ENCODE measurements at regions not wholly inside any gene's neighbourhood (a gene's known extent, or its start where the extent isn't known, plus 50 kb on each side); places are given as distances from the start of the nearest gene placed in this dataset.

- H3K4me3 ChIP-seq: no peak overlapping the region
- WGBS, 2 donors (ENCODE audit: low coverage in 1 of 2): 41 to 59% methylated on average over 2 to 3 of the region's 3 CpGs
- no peak overlapping the region for H3K27ac ChIP-seq
- H3K9me3 ChIP-seq: no peaks in the 10 kb centered on the region
- in situ Hi-C loops (cut with MboI; ENCODE audit: low pct_ligation_motif_present in 1 of 4, low pct_unique_long_range_greater_than_20kb in 1 of 4, low sequenced_read_pairs in 3 of 4) (no loop called here), intact Hi-C loops (cut with DNase I; ENCODE audit: low total_unique reads) (no loop called here)
- H3K4me1 ChIP-seq: no peaks in the 10 kb centered on the region
- TF ChIP-seq POLR2A (IDR thresholded peaks at IDR 0.05) (no peak), EP300 (IDR thresholded peaks at IDR 0.05; ENCODE audit: low read depth) (no peak), CTCF (IDR thresholded peaks at IDR 0.05) (no peak), POLR2AphosphoS5 (IDR thresholded peaks at IDR 0.05) (no peak)
- no peak for DNase-seq
- no peaks in the 10 kb centered on the region for H3K36me3 ChIP-seq
- no peaks in the 10 kb centered on the region for H3K27me3 ChIP-seq
Measured at GRCh38 chr16:9503251-9503984, 412.0 kb downstream of the HAPSTR1 start.

GRCh38 chr16:9508328-9508936, 417.0 kb downstream of the HAPSTR1 start:
- no peak for TF ChIP-seq POLR2AphosphoS5 (IDR thresholded peaks at IDR 0.05)
- TF ChIP-seq POLR2A (IDR thresholded peaks at IDR 0.05): no peak
- no peak for TF ChIP-seq EP300 (IDR thresholded peaks at IDR 0.05; ENCODE audit: low read depth)
- TF ChIP-seq CTCF (IDR thresholded peaks at IDR 0.05): no peak
- no peaks in the 10 kb centered on the region for H3K9me3 ChIP-seq
- no peaks in the 10 kb centered on the region for H3K36me3 ChIP-seq
- WGBS, 2 donors (ENCODE audit: low coverage in 1 of 2): 84 to 85% methylated on average over 4 to 6 of the region's 6 CpGs
- no peaks in the 10 kb centered on the region for H3K4me1 ChIP-seq
- DNase-seq: no peak
- in situ Hi-C loops (cut with MboI; ENCODE audit: low pct_ligation_motif_present in 1 of 4, low pct_unique_long_range_greater_than_20kb in 1 of 4, low sequenced_read_pairs in 3 of 4): no loop called here
- no peaks in the 10 kb centered on the region for H3K27me3 ChIP-seq
- H3K4me3 ChIP-seq: no peak overlapping the region
- intact Hi-C loops (cut with DNase I; ENCODE audit: low total_unique reads): loop anchor here (5.0 kb wide), 1 partner anchor 1599 kb away; no protein-coding TSS in a partner anchor
- H3K27ac ChIP-seq: no peak overlapping the region

GRCh38 chr16:9509663-9510062, 418.2 kb downstream of the HAPSTR1 start:
- H3K27ac ChIP-seq: no peak overlapping the region
- DNase-seq: no peak
- H3K9me3 ChIP-seq: no peaks in the 10 kb centered on the region
- H3K4me1 ChIP-seq: no peaks in the 10 kb centered on the region
- in situ Hi-C loops (cut with MboI; ENCODE audit: low pct_ligation_motif_present in 1 of 4, low pct_unique_long_range_greater_than_20kb in 1 of 4, low sequenced_read_pairs in 3 of 4) (no loop called here), intact Hi-C loops (cut with DNase I; ENCODE audit: low total_unique reads) (loop anchor here (5.0 kb wide), 1 partner anchor 1598 kb away; no protein-coding TSS in a partner anchor)
- WGBS, 2 donors (ENCODE audit: low coverage in 1 of 2): 50 to 69% methylated on average over 2 of the region's 2 CpGs
- TF ChIP-seq EP300 (IDR thresholded peaks at IDR 0.05; ENCODE audit: low read depth) (no peak), POLR2A (IDR thresholded peaks at IDR 0.05) (no peak), CTCF (IDR thresholded peaks at IDR 0.05) (no peak), POLR2AphosphoS5 (IDR thresholded peaks at IDR 0.05) (no peak)
- no peak overlapping the region for H3K4me3 ChIP-seq
- H3K27me3 ChIP-seq: no peaks in the 10 kb centered on the region
- no peaks in the 10 kb centered on the region for H3K36me3 ChIP-seq

- in situ Hi-C loops (cut with MboI; ENCODE audit: low pct_ligation_motif_present in 1 of 4, low pct_unique_long_range_greater_than_20kb in 1 of 4, low sequenced_read_pairs in 3 of 4) (no loop called here), intact Hi-C loops (cut with DNase I; ENCODE audit: low total_unique reads) (no loop called here)
- Histone ChIP-seq H3K27ac (no peak overlapping the region), H3K4me1 (no peaks in the 10 kb centered on the region), H3K36me3 (no peaks in the 10 kb centered on the region), H3K9me3 (no peaks in the 10 kb centered on the region), H3K4me3 (no peak overlapping the region), H3K27me3 (no peaks in the 10 kb centered on the region)
- WGBS, 2 donors (ENCODE audit: low coverage in 1 of 2): 39 to 50% methylated on average over 7 of the region's 7 CpGs
- no peak for TF ChIP-seq POLR2AphosphoS5 (IDR thresholded peaks at IDR 0.05)
- no peak for TF ChIP-seq EP300 (IDR thresholded peaks at IDR 0.05; ENCODE audit: low read depth)
- no peak for TF ChIP-seq POLR2A (IDR thresholded peaks at IDR 0.05)
- TF ChIP-seq CTCF (IDR thresholded peaks at IDR 0.05): no peak
- no peak for DNase-seq
Measured at GRCh38 chr16:9511389-9511788, 419.9 kb downstream of the HAPSTR1 start.
